GM20000 (cell line): ENCODE measurements at regions not wholly inside any gene's neighbourhood (a gene's known extent, or its start where the extent isn't known, plus 50 kb on each side); places are given as distances from the start of the nearest gene placed in this dataset.
"Not testable (repeated sequence)": the region's sequence is repeated elsewhere in the genome, so short reads cannot be mapped to it uniquely, and the experiment has no call there.

ENCODE experiments used
- DNase-seq: peaks from one replicate; pipeline ENCODE4 v3.0.0; 2012; ENCODE audit warnings: low spot score
- TF ChIP-seq, protein P1 (sequence below): IDR thresholded peaks from 2 replicates; pipeline ENCODE4 v1.5.1; 2012; ENCODE audit warnings: mild to moderate bottlenecking, control low read depth; ENCODE audit errors: extremely low read depth, missing control alignments

DNA sequence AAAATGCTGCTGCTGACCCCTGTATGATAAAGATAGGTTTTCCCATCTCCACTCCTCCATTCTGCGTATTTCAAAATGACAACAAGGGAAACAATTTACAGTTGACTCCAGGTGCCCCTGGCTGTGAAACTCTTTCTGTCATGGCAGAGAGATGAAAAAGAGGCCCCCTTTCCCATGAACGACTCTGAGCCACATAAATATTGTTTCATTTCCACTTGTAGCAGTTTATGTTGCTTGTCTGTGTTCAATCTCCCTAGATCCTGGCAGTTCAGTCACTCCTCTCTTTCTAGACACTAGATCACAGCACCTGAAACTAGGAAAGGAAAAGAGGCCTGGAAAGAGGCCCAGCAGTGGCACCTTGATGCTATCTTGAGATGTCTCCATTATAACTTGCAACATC, 121.0 kb upstream of the ZNF521 start:
- DNase-seq = no peak
- TF ChIP-seq, protein P1, sequence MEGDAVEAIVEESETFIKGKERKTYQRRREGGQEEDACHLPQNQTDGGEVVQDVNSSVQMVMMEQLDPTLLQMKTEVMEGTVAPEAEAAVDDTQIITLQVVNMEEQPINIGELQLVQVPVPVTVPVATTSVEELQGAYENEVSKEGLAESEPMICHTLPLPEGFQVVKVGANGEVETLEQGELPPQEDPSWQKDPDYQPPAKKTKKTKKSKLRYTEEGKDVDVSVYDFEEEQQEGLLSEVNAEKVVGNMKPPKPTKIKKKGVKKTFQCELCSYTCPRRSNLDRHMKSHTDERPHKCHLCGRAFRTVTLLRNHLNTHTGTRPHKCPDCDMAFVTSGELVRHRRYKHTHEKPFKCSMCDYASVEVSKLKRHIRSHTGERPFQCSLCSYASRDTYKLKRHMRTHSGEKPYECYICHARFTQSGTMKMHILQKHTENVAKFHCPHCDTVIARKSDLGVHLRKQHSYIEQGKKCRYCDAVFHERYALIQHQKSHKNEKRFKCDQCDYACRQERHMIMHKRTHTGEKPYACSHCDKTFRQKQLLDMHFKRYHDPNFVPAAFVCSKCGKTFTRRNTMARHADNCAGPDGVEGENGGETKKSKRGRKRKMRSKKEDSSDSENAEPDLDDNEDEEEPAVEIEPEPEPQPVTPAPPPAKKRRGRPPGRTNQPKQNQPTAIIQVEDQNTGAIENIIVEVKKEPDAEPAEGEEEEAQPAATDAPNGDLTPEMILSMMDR = no peak

DNA sequence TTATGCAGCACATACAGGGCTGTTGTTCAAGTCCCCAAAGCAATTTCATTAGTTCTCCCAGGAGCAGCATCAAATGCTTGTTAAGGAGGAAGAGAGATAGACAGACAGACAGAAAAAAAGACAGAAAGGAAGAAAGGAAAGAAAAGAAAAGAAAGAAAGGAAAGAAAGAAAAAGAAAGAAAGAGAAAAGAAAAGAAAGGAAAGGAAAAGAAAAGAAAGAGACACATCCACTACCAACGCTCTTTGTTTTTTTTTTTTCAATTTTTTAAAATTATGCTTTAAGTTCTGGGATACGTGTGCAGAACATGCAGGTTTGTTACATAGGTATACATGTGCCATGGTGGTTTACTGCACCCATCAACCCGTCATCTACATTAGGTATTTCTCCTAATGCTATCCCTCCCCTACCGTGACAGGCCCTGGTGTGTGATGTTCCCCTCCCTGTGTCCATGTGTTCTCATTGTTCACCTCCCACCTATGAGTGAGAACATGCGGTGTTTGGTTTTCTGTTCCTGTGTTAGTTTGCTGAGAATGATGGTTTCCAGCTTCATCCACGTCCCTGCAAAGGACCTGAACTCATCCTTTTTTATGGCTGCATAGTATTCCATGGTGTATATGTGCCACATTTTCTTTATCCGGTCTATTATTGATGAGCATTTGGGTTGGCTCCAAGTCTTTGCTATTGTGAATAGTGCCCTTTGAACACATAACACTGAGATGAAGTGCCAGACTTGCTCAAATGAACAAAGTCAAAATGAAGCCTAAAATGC, 119.0 kb upstream of the ZNF521 start:
- DNase-seq = not testable (repeated sequence)

DNA sequence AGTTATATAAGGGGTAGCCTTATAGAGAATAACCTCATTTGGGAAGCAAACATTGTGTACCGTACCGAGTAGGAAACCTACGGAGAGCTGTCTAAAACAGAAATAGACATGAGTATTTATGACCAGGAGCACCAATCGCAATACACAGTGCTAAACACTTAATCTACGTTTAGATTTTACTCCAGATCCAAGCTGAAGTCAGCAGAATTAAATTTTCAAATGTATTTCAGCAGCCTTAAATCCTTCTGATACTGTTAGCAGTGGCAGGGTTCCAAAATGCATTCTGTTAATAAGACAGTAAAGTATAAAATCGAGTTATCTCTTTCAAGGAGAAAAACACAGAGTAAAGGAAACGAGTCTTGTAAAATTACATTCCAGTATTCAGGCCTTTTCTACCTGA, 118.1 kb upstream of the ZNF521 start:
- TF ChIP-seq, protein P1 = no peak
- DNase-seq = no peak

DNA sequence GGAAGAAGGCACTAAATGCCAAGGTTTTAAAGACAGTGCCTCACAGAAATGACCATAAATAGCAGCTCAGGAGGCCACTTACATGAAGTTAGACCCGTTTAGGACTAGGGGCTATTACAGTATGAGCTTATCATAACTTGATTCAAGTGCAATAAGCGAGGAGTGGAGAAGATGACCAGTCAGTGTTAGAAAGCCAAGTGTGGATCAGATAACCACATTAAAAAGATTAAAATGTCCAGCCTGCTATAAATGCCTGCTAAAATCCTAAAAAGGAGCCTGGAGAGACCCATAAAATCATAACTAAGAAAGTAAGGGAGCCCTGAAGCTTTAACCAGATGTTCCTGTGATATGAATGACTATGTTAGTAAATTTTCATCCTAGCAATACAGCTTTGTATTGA, 117.5 kb upstream of the ZNF521 start:
- no peak for DNase-seq
- TF ChIP-seq, protein P1 = no peak

DNA sequence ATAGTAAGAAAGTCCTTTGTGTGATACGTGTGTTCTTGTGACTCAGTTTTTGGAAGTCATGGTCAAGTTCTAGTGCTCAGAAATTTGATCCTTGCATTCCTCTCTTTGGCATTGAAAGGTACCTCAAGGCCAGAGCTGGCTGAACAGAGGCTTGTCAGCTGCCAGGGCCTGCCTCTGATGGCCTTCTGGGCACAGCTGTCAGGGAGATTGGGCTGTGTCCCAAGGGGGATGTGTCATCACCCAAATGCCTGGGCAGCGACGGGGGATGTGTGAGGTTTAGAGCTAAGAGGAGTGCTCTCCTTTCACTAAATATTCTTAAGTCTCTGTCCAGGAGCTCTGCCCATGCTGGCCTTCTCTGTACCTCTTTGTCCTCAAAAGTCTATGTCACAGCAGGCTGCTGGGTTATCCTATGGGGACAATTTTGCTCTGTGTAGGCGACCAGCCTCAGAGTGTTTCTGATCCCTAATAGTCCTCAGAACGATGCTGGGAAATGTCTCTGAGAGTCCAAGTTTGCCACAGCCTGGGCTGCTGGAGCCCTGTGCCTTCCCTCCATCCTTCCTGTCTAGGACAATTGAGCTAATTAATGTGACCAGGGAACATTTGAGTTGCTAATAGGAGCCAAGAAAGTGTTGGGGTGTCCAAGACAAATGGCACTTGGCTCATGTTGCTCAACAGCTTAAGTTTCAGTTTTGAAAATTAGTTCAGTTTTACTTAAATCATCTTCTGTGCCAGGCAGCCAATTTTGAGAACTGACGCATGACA, 115.4 kb upstream of the ZNF521 start:
- TF ChIP-seq, protein P1 = no peak
- no peak for DNase-seq

DNA sequence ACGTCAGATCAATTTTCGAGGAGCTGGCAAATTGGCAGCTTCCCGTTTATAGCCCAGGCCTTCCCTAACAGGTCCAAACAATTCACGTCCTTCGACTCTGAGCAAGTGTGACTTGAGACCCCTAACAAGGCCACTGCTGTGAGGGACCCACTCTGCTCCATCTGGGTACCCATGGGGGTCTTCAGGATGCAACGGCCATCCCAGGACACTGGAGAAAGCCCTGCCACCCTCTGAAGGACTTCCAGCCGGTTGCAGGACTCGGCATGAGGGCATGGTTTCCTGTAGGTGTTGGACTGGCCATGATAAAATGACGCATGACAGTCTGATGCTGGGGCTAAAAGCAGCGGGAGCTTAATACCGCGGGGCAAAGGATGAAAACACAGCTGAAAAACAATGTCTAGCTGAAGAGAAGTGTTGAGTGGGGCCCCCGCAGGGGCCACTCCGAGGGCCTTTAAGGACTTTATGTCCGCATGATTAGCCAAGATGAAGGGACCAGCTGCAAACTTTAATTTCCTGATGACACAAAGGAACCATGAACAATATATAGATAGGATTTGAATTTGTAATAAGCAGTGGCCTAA, 113.3 kb upstream of the ZNF521 start:
- DNase-seq = no peak
- TF ChIP-seq, protein P1 = no peak

DNA sequence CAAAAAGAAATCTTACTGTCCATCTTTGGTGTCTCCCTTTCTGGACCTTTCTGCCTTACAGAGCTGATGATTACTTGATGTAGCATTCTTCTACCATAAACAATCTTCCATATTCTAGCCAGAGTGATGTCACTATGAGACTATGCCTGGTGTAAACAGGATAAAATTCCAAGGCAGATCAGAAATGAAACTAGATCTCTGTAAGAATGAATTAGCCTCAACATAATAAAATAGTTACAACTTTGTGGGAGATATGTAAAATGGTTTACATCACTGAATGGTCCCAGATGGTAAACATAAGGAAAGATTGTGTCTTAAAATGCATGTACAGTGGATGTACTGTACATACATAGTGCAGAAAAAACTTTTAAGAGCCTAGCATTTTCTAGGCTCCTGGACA, 112.3 kb upstream of the ZNF521 start:
- TF ChIP-seq, protein P1 = no peak
- no peak for DNase-seq

DNA sequence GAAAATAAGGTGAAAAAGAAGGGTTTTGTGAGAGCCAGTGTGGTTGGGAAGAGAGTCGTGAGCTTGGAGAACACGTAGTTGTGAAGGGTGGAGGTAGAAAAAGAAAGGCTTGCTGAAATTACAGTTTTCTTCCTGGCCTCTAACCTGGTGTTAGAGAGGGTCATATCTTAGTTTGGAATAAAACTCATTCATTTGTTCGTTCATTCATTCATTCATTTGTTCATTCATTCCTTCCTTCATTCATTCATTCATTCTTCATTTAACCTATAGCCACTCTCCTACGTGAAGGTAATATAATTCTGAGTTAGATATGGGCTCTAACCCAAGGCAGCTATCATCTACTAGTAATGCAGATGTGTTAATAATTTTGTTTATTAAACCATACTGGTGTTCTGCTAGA, 111.8 kb upstream of the ZNF521 start:
- TF ChIP-seq, protein P1 = no peak
- no peak for DNase-seq
